Natural killer cell (primary cell): ENCODE measurements at regions not wholly inside any gene's neighbourhood (a gene's known extent, or its start where the extent isn't known, plus 50 kb on each side); places are given as distances from the start of the nearest gene placed in this dataset.

Experiments used
- ATAC-seq, 3 donors: fragments of 150-1000 bp in 2 of 3; fragments of 200-7000 bp in 1 of 3; cut with Tn5 transposase; 1 replicate in 1 of 3; 2 replicates in 2 of 3; pipeline ENCODE4 v1.10.0; 2021; ENCODE audit warnings: mild to moderate bottlenecking in 2 of 3, moderate library complexity in 2 of 3
- DNase-seq, 2 donors: peaks; one replicate each; pipeline versions ENCODE4 v3.0.0 to v3.0.0-alpha.2; 2013 to 2021; ENCODE audit warnings: mixed read lengths in 1 of 2
- H3K27ac ChIP-seq: one replicate; pipeline ENCODE4 v1.5.1; 2013; ENCODE audit warnings: mild to moderate bottlenecking, low read length
- H3K27me3 ChIP-seq: one replicate; pipeline ENCODE4 v1.6.1; 2013; ENCODE audit warnings: low read length; ENCODE audit not compliant: control insufficient read depth, insufficient read depth
- H3K36me3 ChIP-seq: one replicate; pipeline ENCODE4 v1.6.1; 2013; ENCODE audit warnings: low read length; ENCODE audit not compliant: control insufficient read depth, insufficient read depth
- H3K4me1 ChIP-seq: one replicate; pipeline ENCODE4 v1.6.1; 2013; ENCODE audit warnings: low read length; ENCODE audit not compliant: control insufficient read depth, insufficient read depth
- H3K4me3 ChIP-seq: one replicate; pipeline ENCODE4 v1.5.1; 2013; ENCODE audit warnings: low read length
- H3K9me3 ChIP-seq: one replicate; pipeline ENCODE4 v1.6.1; 2013; ENCODE audit warnings: low read length; ENCODE audit not compliant: control insufficient read depth, insufficient read depth
- H3K27ac Mint-ChIP-seq, 2 donors: one replicate each; pipeline ENCODE4 v1.8.0; 2022; ENCODE audit warnings: mild to moderate bottlenecking in 2 of 2, mixed read lengths in 2 of 2, moderate library complexity in 1 of 2
- H3K27me3 Mint-ChIP-seq, 2 donors: one replicate each; pipeline ENCODE4 v1.8.0; 2022; ENCODE audit warnings: low read depth in 2 of 2, mixed read lengths in 2 of 2
- H3K36me3 Mint-ChIP-seq: one replicate; pipeline ENCODE4 v1.8.0; 2022; ENCODE audit warnings: mixed read lengths
- H3K4me1 Mint-ChIP-seq, 2 donors: one replicate each; pipeline ENCODE4 v1.8.0; 2022; ENCODE audit warnings: mixed read lengths in 2 of 2
- H3K4me3 Mint-ChIP-seq: one replicate; pipeline ENCODE4 v1.8.0; 2022; ENCODE audit warnings: mild to moderate bottlenecking, moderate library complexity, mixed read lengths
- H3K9me3 Mint-ChIP-seq, 2 donors: one replicate each; pipeline ENCODE4 v1.8.0; 2022; ENCODE audit warnings: mixed read lengths in 2 of 2
- WGBS: methylation state at CpG from one replicate; pipeline ENCODE4 v1.1.7; 2013; ENCODE audit warnings: missing lambda C conversion rate; ENCODE audit not compliant: insufficient coverage; 5-methylcytosine and 5-hydroxymethylcytosine counted together
- intact Hi-C: fragments of 100-400 bp; cut with micrococcal nuclease; formaldehyde crosslinking; loops from one replicate; pipeline ENCODE4 v1.14.2; 2022
- TF ChIP-seq, protein P1 (sequence below): fragments of 200-600 bp; IDR thresholded peaks from one replicate; pipeline ENCODE4 v1.8.0; 2022; ENCODE audit warnings: antibody characterized with exemption

DNA sequence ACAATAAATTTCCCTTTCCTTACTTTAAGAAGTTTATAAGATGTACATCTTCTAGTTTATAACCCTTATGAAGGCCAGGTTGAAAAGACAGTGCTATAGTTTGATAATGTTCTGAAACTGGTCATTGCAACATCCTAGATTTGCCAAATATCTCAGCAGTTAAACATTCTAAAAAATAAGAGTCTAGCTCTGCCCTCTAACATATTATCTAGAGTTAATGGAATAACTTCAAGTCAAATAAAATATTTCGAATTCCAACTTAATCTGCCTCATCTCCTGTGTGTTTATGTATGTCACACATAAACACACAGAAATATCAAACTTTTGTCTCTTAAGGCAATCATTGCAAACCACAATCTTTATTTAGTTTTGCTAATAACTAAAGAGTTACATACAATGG is 796.6 kb downstream of the TLE1 start:
- Histone ChIP-seq H3K27me3 (no peaks in the 10 kb centered on the region), H3K9me3 (no peaks in the 10 kb centered on the region), H3K4me3 (no peak overlapping the region), H3K4me1 (no peaks in the 10 kb centered on the region), H3K36me3 (no peaks in the 10 kb centered on the region), H3K27ac (no peak overlapping the region)
- peaks cover 10% of the 10 kb centered on the region for H3K36me3 Mint-ChIP-seq
- peaks cover 7% of the 10 kb centered on the region in 2 donors for H3K9me3 Mint-ChIP-seq
- DNase-seq (no peak), ATAC-seq (no peak)
- no peak overlapping the region for H3K4me3 Mint-ChIP-seq
- H3K4me1 Mint-ChIP-seq = no peaks in the 10 kb centered on the region
- no CpG with 5 or more reads among the region's 1 CpG for WGBS
- no peaks in the 10 kb centered on the region for H3K27me3 Mint-ChIP-seq
- intact Hi-C loops = no loop called here
- H3K27ac Mint-ChIP-seq = no peak overlapping the region
- TF ChIP-seq, protein P1, sequence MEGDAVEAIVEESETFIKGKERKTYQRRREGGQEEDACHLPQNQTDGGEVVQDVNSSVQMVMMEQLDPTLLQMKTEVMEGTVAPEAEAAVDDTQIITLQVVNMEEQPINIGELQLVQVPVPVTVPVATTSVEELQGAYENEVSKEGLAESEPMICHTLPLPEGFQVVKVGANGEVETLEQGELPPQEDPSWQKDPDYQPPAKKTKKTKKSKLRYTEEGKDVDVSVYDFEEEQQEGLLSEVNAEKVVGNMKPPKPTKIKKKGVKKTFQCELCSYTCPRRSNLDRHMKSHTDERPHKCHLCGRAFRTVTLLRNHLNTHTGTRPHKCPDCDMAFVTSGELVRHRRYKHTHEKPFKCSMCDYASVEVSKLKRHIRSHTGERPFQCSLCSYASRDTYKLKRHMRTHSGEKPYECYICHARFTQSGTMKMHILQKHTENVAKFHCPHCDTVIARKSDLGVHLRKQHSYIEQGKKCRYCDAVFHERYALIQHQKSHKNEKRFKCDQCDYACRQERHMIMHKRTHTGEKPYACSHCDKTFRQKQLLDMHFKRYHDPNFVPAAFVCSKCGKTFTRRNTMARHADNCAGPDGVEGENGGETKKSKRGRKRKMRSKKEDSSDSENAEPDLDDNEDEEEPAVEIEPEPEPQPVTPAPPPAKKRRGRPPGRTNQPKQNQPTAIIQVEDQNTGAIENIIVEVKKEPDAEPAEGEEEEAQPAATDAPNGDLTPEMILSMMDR = no peak

DNA sequence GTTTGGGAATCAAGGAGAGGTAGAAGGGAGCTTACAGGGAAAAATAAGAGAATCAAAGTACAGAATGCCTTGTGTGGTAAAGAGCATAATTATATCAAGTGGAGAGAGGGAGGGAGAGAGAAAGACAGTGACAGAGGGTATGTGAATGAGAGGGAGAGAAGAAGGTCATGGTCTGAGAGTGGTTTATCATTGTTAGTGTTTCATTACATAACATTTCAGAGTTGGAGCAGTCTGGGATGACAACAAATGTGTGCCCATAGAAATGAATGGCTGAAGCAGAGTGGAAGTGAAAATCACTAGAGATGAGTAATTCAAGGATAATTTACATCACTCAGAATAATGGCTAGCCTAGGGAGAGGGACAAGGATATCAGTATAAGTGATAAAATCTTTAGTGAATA is 799.2 kb downstream of the TLE1 start:
- Histone ChIP-seq H3K36me3 (no peaks in the 10 kb centered on the region), H3K4me1 (no peaks in the 10 kb centered on the region), H3K27me3 (no peaks in the 10 kb centered on the region), H3K27ac (no peak overlapping the region), H3K9me3 (no peaks in the 10 kb centered on the region), H3K4me3 (no peak overlapping the region)
- DNase-seq (no peak), ATAC-seq (no peak)
- peaks cover 3% of the 10 kb centered on the region for H3K36me3 Mint-ChIP-seq
- intact Hi-C loops = no loop called here
- no peaks in the 10 kb centered on the region for H3K27me3 Mint-ChIP-seq
- no peak overlapping the region for H3K27ac Mint-ChIP-seq
- TF ChIP-seq, protein P1 = no peak
- H3K4me3 Mint-ChIP-seq = no peak overlapping the region
- H3K9me3 Mint-ChIP-seq = peaks cover 3 to 6% of the 10 kb centered on the region in 2 donors
- H3K4me1 Mint-ChIP-seq = no peaks in the 10 kb centered on the region

DNA sequence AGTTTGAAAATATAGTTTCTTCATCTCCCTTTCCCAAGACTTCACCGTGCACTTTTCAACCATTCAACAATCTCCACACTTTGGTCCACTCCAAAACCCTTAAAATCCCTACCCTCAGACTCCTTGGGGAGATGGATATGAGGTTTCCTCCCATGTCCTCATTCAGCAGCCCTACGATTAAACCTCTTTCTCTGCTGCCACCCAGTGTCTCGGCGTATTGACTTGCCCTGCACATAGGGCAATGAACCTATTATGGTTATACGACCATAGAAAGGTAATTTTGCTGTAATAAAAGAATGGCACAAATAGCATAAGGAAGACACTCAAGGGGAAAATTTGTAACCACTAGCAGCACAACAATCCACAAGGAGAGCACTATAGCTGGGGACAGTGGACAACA is 803.5 kb downstream of the TLE1 start:
- ATAC-seq (no peak), DNase-seq (no peak)
- Histone ChIP-seq H3K27me3 (no peaks in the 10 kb centered on the region), H3K4me1 (no peaks in the 10 kb centered on the region), H3K27ac (no peak overlapping the region), H3K4me3 (no peak overlapping the region), H3K9me3 (no peaks in the 10 kb centered on the region), H3K36me3 (no peaks in the 10 kb centered on the region)
- intact Hi-C loops = no loop called here
- 82% methylated on average over 3 of the region's 5 CpGs for WGBS
- H3K36me3 Mint-ChIP-seq = no peaks in the 10 kb centered on the region
- peaks cover 0 to 5% of the 10 kb centered on the region in 2 donors for H3K9me3 Mint-ChIP-seq
- TF ChIP-seq, protein P1 = no peak
- no peaks in the 10 kb centered on the region for H3K4me1 Mint-ChIP-seq
- H3K27ac Mint-ChIP-seq = no peak overlapping the region
- H3K27me3 Mint-ChIP-seq = no peaks in the 10 kb centered on the region
- no peak overlapping the region for H3K4me3 Mint-ChIP-seq

DNA sequence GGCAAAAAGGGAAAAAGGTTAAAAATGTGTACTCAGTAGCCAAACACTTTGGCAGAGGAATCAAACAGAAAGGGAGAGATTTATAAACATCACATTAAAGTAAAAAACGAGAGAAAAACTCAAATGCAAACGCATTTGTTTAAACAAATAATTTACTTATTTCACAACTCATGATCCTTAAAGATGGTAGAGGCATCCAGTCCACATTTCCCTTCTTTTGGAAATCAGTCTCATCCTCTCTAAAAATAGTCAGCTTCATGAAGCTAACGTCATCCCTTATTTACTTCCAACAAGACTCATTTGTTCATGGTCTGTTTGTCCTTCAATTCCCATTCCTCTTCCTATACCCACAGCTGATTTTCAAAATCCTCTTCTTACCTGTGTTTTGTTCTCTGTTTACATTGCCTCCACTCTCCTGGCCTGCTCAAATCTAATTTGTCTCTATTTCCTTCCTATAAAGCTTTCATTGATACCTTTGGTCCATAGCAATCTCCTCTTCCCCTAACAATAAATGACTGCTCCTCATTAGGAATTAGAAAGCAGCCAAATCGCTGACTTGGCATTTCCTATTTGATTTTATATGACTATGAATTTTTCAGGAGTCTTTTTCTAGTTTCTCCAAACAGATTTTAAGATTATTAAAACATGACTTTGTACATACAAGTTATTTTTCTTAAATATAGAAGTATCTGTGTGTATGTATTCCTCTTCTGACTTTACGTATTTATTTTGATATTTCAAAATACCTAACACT is 805.3 kb downstream of the TLE1 start:
- Mint-ChIP-seq H3K4me1 (no peaks in the 10 kb centered on the region), H3K9me3 (peaks cover 0 to 5% of the 10 kb centered on the region in 2 donors), H3K27ac (no peak overlapping the region), H3K27me3 (no peaks in the 10 kb centered on the region), H3K4me3 (no peak overlapping the region), H3K36me3 (no peaks in the 10 kb centered on the region)
- ATAC-seq = no peak
- H3K4me1 ChIP-seq = no peaks in the 10 kb centered on the region
- no peak for DNase-seq
- H3K9me3 ChIP-seq = no peaks in the 10 kb centered on the region
- no peaks in the 10 kb centered on the region for H3K36me3 ChIP-seq
- WGBS = 67% methylated on average over 3 of the region's 5 CpGs
- no peaks in the 10 kb centered on the region for H3K27me3 ChIP-seq
- H3K27ac ChIP-seq = no peak overlapping the region
- no peak overlapping the region for H3K4me3 ChIP-seq
- intact Hi-C loops = no loop called here
- TF ChIP-seq, protein P1 = no peak
